ENCODE measurements at regions not wholly inside any gene's neighbourhood (a gene's known extent, or its start where the extent isn't known, plus 50 kb on each side); places are given as distances from the start of the nearest gene placed in this dataset.

- H3K27ac ChIP-seq (ENCODE audit: low read depth, low read length): no peak overlapping the region
- H3K4me3 ChIP-seq (ENCODE audit: low read depth in 1 of 5, low read length in 5 of 5): no peak overlapping the region
- H3K9me3 ChIP-seq (ENCODE audit: control insufficient read depth in 5 of 5, low read length in 5 of 5): no peaks in the 10 kb centered on the region
- H3K9ac ChIP-seq (ENCODE audit: low read length in 5 of 5): no peak overlapping the region
- H3K27me3 ChIP-seq (ENCODE audit: control insufficient read depth in 5 of 5, insufficient read depth in 4 of 5, low read length in 5 of 5): peaks cover 0 to 3% (median 0%) of the 10 kb centered on the region in 5 donors
- peaks cover 0 to 2% (median 0%) of the 10 kb centered on the region in 5 donors for H3K4me1 ChIP-seq (ENCODE audit: control insufficient read depth in 5 of 5, insufficient read depth in 5 of 5, low read length in 5 of 5)
- H3K36me3 ChIP-seq (ENCODE audit: control insufficient read depth in 5 of 5, insufficient read depth in 5 of 5, low read length in 5 of 5): no peaks in the 10 kb centered on the region
Measured at GRCh38 chr14:97781961-97782360, 984.8 kb downstream of the VRK1 start.

- Histone ChIP-seq H3K36me3 (ENCODE audit: control insufficient read depth in 5 of 5, insufficient read depth in 5 of 5, low read length in 5 of 5) (no peaks in the 10 kb centered on the region), H3K9me3 (ENCODE audit: control insufficient read depth in 5 of 5, low read length in 5 of 5) (no peaks in the 10 kb centered on the region), H3K4me1 (ENCODE audit: control insufficient read depth in 5 of 5, insufficient read depth in 5 of 5, low read length in 5 of 5) (no peaks in the 10 kb centered on the region), H3K27ac (ENCODE audit: low read depth, low read length) (no peak overlapping the region), H3K9ac (ENCODE audit: low read length in 5 of 5) (no peak overlapping the region), H3K4me3 (ENCODE audit: low read depth in 1 of 5, low read length in 5 of 5) (no peak overlapping the region), H3K27me3 (ENCODE audit: control insufficient read depth in 5 of 5, insufficient read depth in 4 of 5, low read length in 5 of 5) (no peaks in the 10 kb centered on the region)
Measured at GRCh38 chr14:97782871-97783414, 985.8 kb downstream of the VRK1 start.

GRCh38 chr14:97785495-97785894 lies 988.3 kb downstream of the VRK1 start:
- H3K9me3 ChIP-seq (ENCODE audit: control insufficient read depth in 5 of 5, low read length in 5 of 5): no peaks in the 10 kb centered on the region
- H3K36me3 ChIP-seq (ENCODE audit: control insufficient read depth in 5 of 5, insufficient read depth in 5 of 5, low read length in 5 of 5): no peaks in the 10 kb centered on the region
- no peaks in the 10 kb centered on the region for H3K4me1 ChIP-seq (ENCODE audit: control insufficient read depth in 5 of 5, insufficient read depth in 5 of 5, low read length in 5 of 5)
- H3K4me3 ChIP-seq (ENCODE audit: low read depth in 1 of 5, low read length in 5 of 5): no peak overlapping the region
- H3K27me3 ChIP-seq (ENCODE audit: control insufficient read depth in 5 of 5, insufficient read depth in 4 of 5, low read length in 5 of 5): no peaks in the 10 kb centered on the region
- H3K9ac ChIP-seq (ENCODE audit: low read length in 5 of 5): no peak overlapping the region
- no peak overlapping the region for H3K27ac ChIP-seq (ENCODE audit: low read depth, low read length)

- H3K4me3 ChIP-seq (ENCODE audit: low read depth in 1 of 5, low read length in 5 of 5): no peak overlapping the region
- H3K27me3 ChIP-seq (ENCODE audit: control insufficient read depth in 5 of 5, insufficient read depth in 4 of 5, low read length in 5 of 5): no peaks in the 10 kb centered on the region
- H3K4me1 ChIP-seq (ENCODE audit: control insufficient read depth in 5 of 5, insufficient read depth in 5 of 5, low read length in 5 of 5): no peaks in the 10 kb centered on the region
- no peak overlapping the region for H3K9ac ChIP-seq (ENCODE audit: low read length in 5 of 5)
- H3K27ac ChIP-seq (ENCODE audit: low read depth, low read length): no peak overlapping the region
- no peaks in the 10 kb centered on the region for H3K9me3 ChIP-seq (ENCODE audit: control insufficient read depth in 5 of 5, low read length in 5 of 5)
- no peaks in the 10 kb centered on the region for H3K36me3 ChIP-seq (ENCODE audit: control insufficient read depth in 5 of 5, insufficient read depth in 5 of 5, low read length in 5 of 5)
Measured at GRCh38 chr14:97788364-97788763, 991.2 kb downstream of the VRK1 start.

GRCh38 chr14:97788846-97789526 lies 991.8 kb downstream of the VRK1 start:
- H3K4me1 ChIP-seq (ENCODE audit: control insufficient read depth in 5 of 5, insufficient read depth in 5 of 5, low read length in 5 of 5): no peaks in the 10 kb centered on the region
- no peaks in the 10 kb centered on the region for H3K9me3 ChIP-seq (ENCODE audit: control insufficient read depth in 5 of 5, low read length in 5 of 5)
- no peaks in the 10 kb centered on the region for H3K36me3 ChIP-seq (ENCODE audit: control insufficient read depth in 5 of 5, insufficient read depth in 5 of 5, low read length in 5 of 5)
- no peaks in the 10 kb centered on the region for H3K27me3 ChIP-seq (ENCODE audit: control insufficient read depth in 5 of 5, insufficient read depth in 4 of 5, low read length in 5 of 5)
- no peak overlapping the region for H3K4me3 ChIP-seq (ENCODE audit: low read depth in 1 of 5, low read length in 5 of 5)
- no peak overlapping the region for H3K9ac ChIP-seq (ENCODE audit: low read length in 5 of 5)
- no peak overlapping the region for H3K27ac ChIP-seq (ENCODE audit: low read depth, low read length)

- H3K4me3 ChIP-seq (ENCODE audit: low read depth in 1 of 5, low read length in 5 of 5): no peak overlapping the region
- no peak overlapping the region for H3K9ac ChIP-seq (ENCODE audit: low read length in 5 of 5)
- H3K4me1 ChIP-seq (ENCODE audit: control insufficient read depth in 5 of 5, insufficient read depth in 5 of 5, low read length in 5 of 5): no peaks in the 10 kb centered on the region
- no peaks in the 10 kb centered on the region for H3K27me3 ChIP-seq (ENCODE audit: control insufficient read depth in 5 of 5, insufficient read depth in 4 of 5, low read length in 5 of 5)
- H3K36me3 ChIP-seq (ENCODE audit: control insufficient read depth in 5 of 5, insufficient read depth in 5 of 5, low read length in 5 of 5): no peaks in the 10 kb centered on the region
- no peak overlapping the region for H3K27ac ChIP-seq (ENCODE audit: low read depth, low read length)
- H3K9me3 ChIP-seq (ENCODE audit: control insufficient read depth in 5 of 5, low read length in 5 of 5): no peaks in the 10 kb centered on the region
Measured at GRCh38 chr14:97791072-97791471, 993.9 kb downstream of the VRK1 start.

GRCh38 chr14:97791906-97792305 lies 994.7 kb downstream of the VRK1 start:
- no peak overlapping the region for H3K4me3 ChIP-seq (ENCODE audit: low read depth in 1 of 5, low read length in 5 of 5)
- no peaks in the 10 kb centered on the region for H3K4me1 ChIP-seq (ENCODE audit: control insufficient read depth in 5 of 5, insufficient read depth in 5 of 5, low read length in 5 of 5)
- H3K36me3 ChIP-seq (ENCODE audit: control insufficient read depth in 5 of 5, insufficient read depth in 5 of 5, low read length in 5 of 5): no peaks in the 10 kb centered on the region
- H3K27ac ChIP-seq (ENCODE audit: low read depth, low read length): no peak overlapping the region
- H3K27me3 ChIP-seq (ENCODE audit: control insufficient read depth in 5 of 5, insufficient read depth in 4 of 5, low read length in 5 of 5): no peaks in the 10 kb centered on the region
- no peaks in the 10 kb centered on the region for H3K9me3 ChIP-seq (ENCODE audit: control insufficient read depth in 5 of 5, low read length in 5 of 5)
- H3K9ac ChIP-seq (ENCODE audit: low read length in 5 of 5): no peak overlapping the region

- H3K9ac ChIP-seq (ENCODE audit: low read length in 5 of 5): no peak overlapping the region
- no peaks in the 10 kb centered on the region for H3K27me3 ChIP-seq (ENCODE audit: control insufficient read depth in 5 of 5, insufficient read depth in 4 of 5, low read length in 5 of 5)
- no peak overlapping the region for H3K27ac ChIP-seq (ENCODE audit: low read depth, low read length)
- H3K4me1 ChIP-seq (ENCODE audit: control insufficient read depth in 5 of 5, insufficient read depth in 5 of 5, low read length in 5 of 5): no peaks in the 10 kb centered on the region
- H3K36me3 ChIP-seq (ENCODE audit: control insufficient read depth in 5 of 5, insufficient read depth in 5 of 5, low read length in 5 of 5): no peaks in the 10 kb centered on the region
- H3K4me3 ChIP-seq (ENCODE audit: low read depth in 1 of 5, low read length in 5 of 5): no peak overlapping the region
- H3K9me3 ChIP-seq (ENCODE audit: control insufficient read depth in 5 of 5, low read length in 5 of 5): no peaks in the 10 kb centered on the region
Measured at GRCh38 chr14:97796511-97796910, 999.3 kb downstream of the VRK1 start.

GRCh38 chr14:97798176-97798575 lies 1001.0 kb downstream of the VRK1 start:
- Histone ChIP-seq H3K9me3 (ENCODE audit: control insufficient read depth in 5 of 5, low read length in 5 of 5) (no peaks in the 10 kb centered on the region), H3K4me3 (ENCODE audit: low read depth in 1 of 5, low read length in 5 of 5) (no peak overlapping the region), H3K9ac (ENCODE audit: low read length in 5 of 5) (no peak overlapping the region), H3K36me3 (ENCODE audit: control insufficient read depth in 5 of 5, insufficient read depth in 5 of 5, low read length in 5 of 5) (no peaks in the 10 kb centered on the region), H3K27ac (ENCODE audit: low read depth, low read length) (no peak overlapping the region), H3K4me1 (ENCODE audit: control insufficient read depth in 5 of 5, insufficient read depth in 5 of 5, low read length in 5 of 5) (no peaks in the 10 kb centered on the region), H3K27me3 (ENCODE audit: control insufficient read depth in 5 of 5, insufficient read depth in 4 of 5, low read length in 5 of 5) (no peaks in the 10 kb centered on the region)

- no peak overlapping the region for H3K9ac ChIP-seq (ENCODE audit: low read length in 5 of 5)
- H3K27ac ChIP-seq (ENCODE audit: low read depth, low read length): no peak overlapping the region
- H3K27me3 ChIP-seq (ENCODE audit: control insufficient read depth in 5 of 5, insufficient read depth in 4 of 5, low read length in 5 of 5): no peaks in the 10 kb centered on the region
- H3K4me3 ChIP-seq (ENCODE audit: low read depth in 1 of 5, low read length in 5 of 5): no peak overlapping the region
- no peaks in the 10 kb centered on the region for H3K36me3 ChIP-seq (ENCODE audit: control insufficient read depth in 5 of 5, insufficient read depth in 5 of 5, low read length in 5 of 5)
- no peaks in the 10 kb centered on the region for H3K9me3 ChIP-seq (ENCODE audit: control insufficient read depth in 5 of 5, low read length in 5 of 5)
- no peaks in the 10 kb centered on the region for H3K4me1 ChIP-seq (ENCODE audit: control insufficient read depth in 5 of 5, insufficient read depth in 5 of 5, low read length in 5 of 5)
Measured at GRCh38 chr14:97802430-97803373, 1005.5 kb downstream of the VRK1 start.

Data from subcutaneous abdominal adipose tissue (tissue), 5 donors.